Thyroid gland (tissue), 4 donors: ENCODE measurements at regions not wholly inside any gene's neighbourhood (a gene's known extent, or its start where the extent isn't known, plus 50 kb on each side); places are given as distances from the start of the nearest gene placed in this dataset.
"Not testable (repeated sequence)": the region's sequence is repeated elsewhere in the genome, so short reads cannot be mapped to it uniquely, and the experiment has no call there.

Source experiments
- DNase-seq, 2 donors: peaks; one replicate each; pipeline ENCODE4 v3.0.0-alpha.2; 2019
- H3K27ac ChIP-seq, 3 donors: fragments of 200-600 bp; sonication (generic); 1 replicate in 2 of 3; 2 replicates in 1 of 3; pipeline ENCODE4 v1.5.1; 2016 to 2019; ENCODE audit warnings: mild to moderate bottlenecking in 1 of 3, moderate library complexity in 1 of 3
- H3K27me3 ChIP-seq: fragments of 200-600 bp; sonication (generic); one replicate; pipeline ENCODE4 v1.5.1; 2019
- H3K36me3 ChIP-seq, 2 donors: fragments of 200-600 bp; sonication (generic); one replicate each; pipeline ENCODE4 v1.5.1; 2016 to 2019
- H3K4me1 ChIP-seq, 2 donors: fragments of 200-600 bp; sonication (generic); one replicate each; pipeline ENCODE4 v1.5.1; 2017 to 2019
- H3K4me3 ChIP-seq, 3 donors: fragments of 200-600 bp; sonication (generic); replicated peaks in 1 of 3; 1 replicate in 2 of 3; 2 replicates in 1 of 3; pipeline ENCODE4 v1.5.1; 2016; ENCODE audit warnings: mild to moderate bottlenecking in 1 of 3
- H3K9me3 ChIP-seq: fragments of 200-600 bp; sonication (generic); one replicate; pipeline ENCODE4 v1.5.1; 2017
- CTCF ChIP-seq, 6 experiments: fragments of 200-600 bp in 3 of 6; fragments of 450-650 bp in 3 of 6; sonication (generic) in 3 of 6; IDR thresholded peaks; one replicate each; pipeline ENCODE4 v1.5.1; 2016 to 2019; ENCODE audit warnings: antibody characterized with exemption in 6 of 6, mild to moderate bottlenecking in 2 of 6, inconsistent platforms in 1 of 6, moderate library complexity in 1 of 6
- POLR2A ChIP-seq, 2 donors: fragments of 450-650 bp; IDR thresholded peaks; one replicate each; pipeline ENCODE4 v1.6.1; 2017; ENCODE audit warnings: antibody characterized with exemption in 2 of 2, mild to moderate bottlenecking in 2 of 2, moderate library complexity in 1 of 2
- WGBS, 2 donors: methylation state at CpG; one replicate each; pipeline ENCODE4 v1.1.5; 2017; 5-methylcytosine and 5-hydroxymethylcytosine counted together
- intact Hi-C: fragments of 100-400 bp; cut with DNase I; formaldehyde crosslinking; loops from one replicate; pipeline ENCODE4 v1.15.1; 2023

- no peaks in the 10 kb centered on the region for H3K4me1 ChIP-seq
- no peaks in the 10 kb centered on the region for H3K9me3 ChIP-seq
- H3K27me3 ChIP-seq: no peaks in the 10 kb centered on the region
- 82 to 84% methylated on average over 7 of the region's 7 CpGs for WGBS, 2 donors
- intact Hi-C loops: no loop called here
- no peak overlapping the region for H3K27ac ChIP-seq
- no peak for TF ChIP-seq POLR2A (IDR thresholded peaks at IDR 0.05)
- TF ChIP-seq CTCF (IDR thresholded peaks at IDR 0.05): no peak
- no peak overlapping the region for H3K4me3 ChIP-seq
- no peak for DNase-seq
- no peaks in the 10 kb centered on the region for H3K36me3 ChIP-seq
Measured at GRCh38 chr12:60231976-60232907, 636.4 kb downstream of the SLC16A7 start.

GRCh38 chr12:60234611-60235195 is 638.9 kb downstream of the SLC16A7 start:
- intact Hi-C loops, H3K27ac ChIP-seq, H3K4me3 ChIP-seq, H3K9me3 ChIP-seq, H3K4me1 ChIP-seq, H3K27me3 ChIP-seq, DNase-seq, H3K36me3 ChIP-seq: not testable (repeated sequence)
- WGBS, 2 donors: 85 to 87% methylated on average over 7 to 9 of the region's 10 CpGs

- DNase-seq: no peak
- 82 to 90% methylated on average over 4 to 6 of the region's 6 CpGs for WGBS, 2 donors
- intact Hi-C loops: no loop called here
- Histone ChIP-seq H3K36me3 (no peaks in the 10 kb centered on the region), H3K27me3 (no peaks in the 10 kb centered on the region), H3K9me3 (no peaks in the 10 kb centered on the region), H3K4me3 (no peak overlapping the region), H3K27ac (no peak overlapping the region), H3K4me1 (no peaks in the 10 kb centered on the region)
- TF ChIP-seq CTCF (IDR thresholded peaks at IDR 0.05): no peak
- no peak for TF ChIP-seq POLR2A (IDR thresholded peaks at IDR 0.05)
Measured at GRCh38 chr12:60235261-60235660, 639.4 kb downstream of the SLC16A7 start.

GRCh38 chr12:60236416-60236815 is 640.6 kb downstream of the SLC16A7 start:
- H3K4me3 ChIP-seq, H3K9me3 ChIP-seq, H3K4me1 ChIP-seq, H3K27me3 ChIP-seq, H3K27ac ChIP-seq, intact Hi-C loops, H3K36me3 ChIP-seq, DNase-seq: not testable (repeated sequence)

- TF ChIP-seq CTCF (IDR thresholded peaks at IDR 0.05) (no peak), POLR2A (IDR thresholded peaks at IDR 0.05) (no peak)
- H3K27me3 ChIP-seq: no peaks in the 10 kb centered on the region
- H3K36me3 ChIP-seq: no peaks in the 10 kb centered on the region
- no peak for DNase-seq
- no peaks in the 10 kb centered on the region for H3K4me1 ChIP-seq
- no peak overlapping the region for H3K27ac ChIP-seq
- no peak overlapping the region for H3K4me3 ChIP-seq
- 95 to 96% methylated on average over 2 of the region's 2 CpGs for WGBS, 2 donors
- H3K9me3 ChIP-seq: no peaks in the 10 kb centered on the region
- intact Hi-C loops: no loop called here
Measured at GRCh38 chr12:60240891-60241290, 645.1 kb downstream of the SLC16A7 start.

- no peak for DNase-seq
- intact Hi-C loops: no loop called here
- Histone ChIP-seq H3K9me3 (no peaks in the 10 kb centered on the region), H3K4me1 (no peaks in the 10 kb centered on the region), H3K4me3 (no peak overlapping the region), H3K27ac (no peak overlapping the region), H3K36me3 (no peaks in the 10 kb centered on the region), H3K27me3 (no peaks in the 10 kb centered on the region)
- 30 to 31% methylated on average over 3 of the region's 3 CpGs for WGBS, 2 donors
- TF ChIP-seq CTCF (IDR thresholded peaks at IDR 0.05) (no peak), POLR2A (IDR thresholded peaks at IDR 0.05) (no peak)
Measured at GRCh38 chr12:60251091-60251490, 655.3 kb downstream of the SLC16A7 start.
